Eye (tissue), 1 donor: ENCODE measurements at regions not wholly inside any gene's neighbourhood (a gene's known extent, or its start where the extent isn't known, plus 50 kb on each side); places are given as distances from the start of the nearest gene placed in this dataset.

Experiments used
- DNase-seq: peaks from one replicate; pipeline ENCODE4 v3.0.0-alpha.2; 2015

DNA sequence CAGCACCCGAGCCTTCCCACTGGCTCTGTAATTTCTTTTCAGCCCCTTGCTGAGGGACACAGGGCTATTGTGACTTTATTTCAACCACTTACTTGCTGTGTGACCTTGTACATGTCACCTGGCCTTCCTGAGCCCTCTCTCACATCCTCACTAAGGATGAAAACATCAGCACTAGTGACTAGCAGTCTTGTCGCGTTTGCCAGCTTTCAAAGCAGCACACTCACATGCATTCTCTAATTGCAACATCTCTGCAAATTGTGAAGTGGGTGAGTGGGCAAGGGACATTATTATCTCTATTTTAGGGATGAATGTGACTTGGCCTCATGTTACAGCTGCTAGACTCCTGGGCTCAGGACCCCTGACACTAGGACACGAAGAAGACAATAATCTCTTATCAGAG lies 144.5 kb downstream of the SEC61B start:
- DNase-seq: no peak

DNA sequence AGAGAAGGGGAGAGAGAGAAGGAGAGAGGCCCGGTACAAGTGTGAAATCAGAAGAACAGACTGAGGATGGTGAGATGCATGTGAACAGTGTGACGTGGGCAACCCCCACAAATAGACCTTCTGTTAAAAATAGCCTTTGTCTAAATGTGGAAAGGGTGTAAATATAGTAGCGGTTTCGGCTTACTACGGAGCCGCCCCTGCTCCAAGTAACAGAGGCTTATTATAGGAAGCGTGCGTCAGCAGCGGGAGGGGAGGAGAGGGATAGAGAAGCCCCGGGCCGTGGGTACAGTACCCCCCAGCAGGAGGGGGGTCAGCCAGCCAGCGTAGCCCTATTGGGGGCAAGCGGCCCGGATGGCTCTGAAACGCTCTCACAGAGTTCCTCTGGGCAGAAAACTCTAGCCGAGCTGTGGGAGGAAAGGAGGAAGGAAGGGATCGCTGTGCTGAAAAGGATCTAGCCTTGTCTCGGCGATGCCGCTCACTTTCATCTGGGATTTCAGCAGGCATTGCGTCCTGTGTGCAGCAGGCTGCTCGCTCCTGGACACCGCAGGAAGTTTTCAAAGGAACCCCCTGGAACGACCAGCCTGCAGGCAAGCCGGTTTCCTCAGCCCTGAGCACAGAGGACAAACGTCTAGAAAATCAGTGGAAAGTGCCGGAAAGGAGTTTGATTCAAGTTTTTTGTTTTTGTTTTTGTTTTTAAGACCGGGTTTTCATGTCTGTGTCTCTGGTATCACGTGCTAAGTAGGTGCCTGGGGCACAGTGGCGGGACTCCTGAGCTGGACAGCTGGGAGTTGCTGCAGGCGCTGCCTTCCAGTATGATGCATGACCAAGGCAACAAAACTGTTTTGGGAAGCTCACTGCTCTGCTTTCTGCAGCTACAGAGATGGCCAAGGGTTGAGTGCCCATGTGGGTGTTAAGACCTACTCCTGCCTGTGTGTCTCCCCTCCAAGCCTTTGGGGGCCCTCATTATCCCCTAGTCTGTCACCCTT lies 146.6 kb downstream of the SEC61B start:
- peak; percentile 74 for DNase-seq

DNA sequence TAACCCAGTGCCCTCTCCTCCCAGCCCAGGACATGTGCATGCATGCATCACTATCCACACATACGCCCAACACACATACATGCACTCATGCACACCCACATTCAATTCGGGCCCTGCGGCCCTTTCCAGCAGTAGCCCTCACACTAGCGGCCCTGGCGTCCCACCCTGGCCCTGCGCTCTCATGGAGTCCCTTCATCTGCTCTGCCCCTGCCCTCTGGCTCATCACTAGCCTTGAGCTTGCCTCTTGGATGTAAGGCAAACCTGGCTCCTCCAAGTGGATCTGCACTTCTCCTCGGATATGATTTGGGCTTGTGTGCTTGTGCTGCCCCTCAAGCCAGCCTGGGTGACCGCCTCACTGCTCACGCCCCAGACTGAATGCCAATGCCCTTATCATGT lies 147.2 kb downstream of the SEC61B start:
- no peak for DNase-seq

DNA sequence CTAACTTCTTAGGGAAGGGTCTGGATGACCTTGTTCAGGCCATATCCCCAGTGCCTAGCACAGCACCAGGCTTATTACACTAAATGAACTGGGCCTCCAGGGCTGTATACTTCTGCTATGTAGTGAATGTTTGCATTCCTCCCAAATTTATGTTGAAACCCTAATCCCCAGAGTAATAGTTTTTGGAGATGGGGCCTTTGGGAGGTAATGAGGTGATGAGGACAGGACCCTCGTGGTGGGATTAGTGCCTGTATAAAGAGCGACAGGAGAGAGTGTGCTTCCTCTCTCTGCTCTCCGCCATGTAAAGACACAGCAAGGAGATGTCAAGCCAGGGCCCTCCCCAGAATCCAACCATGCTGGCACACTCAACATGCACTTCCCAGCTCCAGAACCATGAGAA lies 148.3 kb downstream of the SEC61B start:
- no peak for DNase-seq

DNA sequence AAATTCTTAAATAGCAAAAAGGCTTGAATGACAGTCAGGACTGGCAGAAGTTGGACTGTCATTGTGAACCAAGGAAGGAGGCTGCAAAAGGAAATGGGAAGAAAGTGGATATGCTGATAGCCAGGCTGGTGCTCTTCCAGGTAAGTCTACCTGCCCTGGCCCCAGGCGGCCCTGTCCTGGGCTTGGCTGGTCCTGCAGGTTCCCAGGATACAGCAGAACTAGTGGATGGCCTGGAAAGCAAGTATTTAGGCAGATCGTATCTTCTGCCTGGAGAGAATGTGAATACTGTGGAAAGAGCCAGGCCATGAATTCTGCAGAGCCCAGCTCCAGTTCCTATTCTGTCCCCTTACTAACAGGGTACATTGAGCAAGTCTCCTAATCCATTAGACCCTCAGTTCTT lies 149.3 kb downstream of the SEC61B start:
- DNase-seq: no peak

DNA sequence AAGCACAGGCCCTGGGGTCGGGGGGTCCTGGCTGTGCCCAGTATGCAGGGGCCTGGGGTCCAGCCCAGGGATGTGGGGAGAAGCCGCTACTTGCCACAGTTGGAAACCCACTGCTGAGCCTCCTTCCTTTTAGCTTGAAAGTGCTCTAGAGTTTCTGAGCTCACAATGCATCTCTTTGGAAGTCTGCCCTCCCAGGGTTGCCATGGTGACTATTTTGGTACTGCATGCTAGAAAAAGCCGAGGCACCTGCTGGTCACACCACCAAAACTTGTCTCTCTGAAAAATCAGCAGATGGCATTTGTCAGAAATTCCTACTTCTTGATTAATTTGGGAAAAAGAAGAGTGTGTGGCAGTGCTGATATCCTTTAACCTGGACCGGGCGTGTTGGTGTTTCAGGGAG lies 151.8 kb downstream of the SEC61B start:
- DNase-seq: no peak

DNA sequence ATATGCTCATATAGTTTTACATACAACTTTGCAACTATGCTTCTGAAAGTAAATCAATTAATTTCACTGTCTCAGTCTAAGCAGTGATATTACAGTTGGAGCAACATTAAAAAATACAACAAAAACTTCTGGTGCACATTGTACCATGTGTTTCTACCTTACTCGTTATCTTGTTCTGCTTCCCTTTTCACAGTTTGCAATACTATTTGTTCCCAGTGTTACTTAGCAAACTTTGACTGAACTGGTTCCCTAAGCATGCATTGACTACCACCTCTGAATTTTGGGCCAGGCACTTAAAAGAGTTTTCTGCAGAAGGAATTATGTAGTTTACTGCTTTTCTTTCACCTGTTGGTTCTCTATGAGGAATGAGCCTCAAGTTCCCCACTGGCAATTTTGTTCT lies 152.7 kb downstream of the SEC61B start:
- no peak for DNase-seq

DNA sequence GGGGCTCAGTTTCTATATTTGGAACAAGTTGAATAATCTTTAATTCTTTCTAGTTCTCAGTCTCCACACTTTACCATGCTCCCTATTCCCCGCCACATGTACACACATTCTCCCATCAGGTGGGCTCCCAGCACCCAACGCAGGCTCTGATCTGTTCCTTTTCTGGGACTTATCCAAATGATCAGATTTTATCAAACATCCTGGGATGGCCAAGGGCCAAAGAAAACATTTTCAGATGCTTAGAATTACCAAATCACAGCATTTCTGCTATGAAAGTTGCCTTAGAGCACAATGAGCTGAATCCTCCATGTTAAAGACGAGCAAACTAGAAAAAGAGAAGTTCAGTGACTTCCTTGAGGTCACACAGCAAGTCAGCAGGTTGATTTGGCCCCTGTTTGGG lies 153.4 kb downstream of the SEC61B start:
- DNase-seq: no peak

DNA sequence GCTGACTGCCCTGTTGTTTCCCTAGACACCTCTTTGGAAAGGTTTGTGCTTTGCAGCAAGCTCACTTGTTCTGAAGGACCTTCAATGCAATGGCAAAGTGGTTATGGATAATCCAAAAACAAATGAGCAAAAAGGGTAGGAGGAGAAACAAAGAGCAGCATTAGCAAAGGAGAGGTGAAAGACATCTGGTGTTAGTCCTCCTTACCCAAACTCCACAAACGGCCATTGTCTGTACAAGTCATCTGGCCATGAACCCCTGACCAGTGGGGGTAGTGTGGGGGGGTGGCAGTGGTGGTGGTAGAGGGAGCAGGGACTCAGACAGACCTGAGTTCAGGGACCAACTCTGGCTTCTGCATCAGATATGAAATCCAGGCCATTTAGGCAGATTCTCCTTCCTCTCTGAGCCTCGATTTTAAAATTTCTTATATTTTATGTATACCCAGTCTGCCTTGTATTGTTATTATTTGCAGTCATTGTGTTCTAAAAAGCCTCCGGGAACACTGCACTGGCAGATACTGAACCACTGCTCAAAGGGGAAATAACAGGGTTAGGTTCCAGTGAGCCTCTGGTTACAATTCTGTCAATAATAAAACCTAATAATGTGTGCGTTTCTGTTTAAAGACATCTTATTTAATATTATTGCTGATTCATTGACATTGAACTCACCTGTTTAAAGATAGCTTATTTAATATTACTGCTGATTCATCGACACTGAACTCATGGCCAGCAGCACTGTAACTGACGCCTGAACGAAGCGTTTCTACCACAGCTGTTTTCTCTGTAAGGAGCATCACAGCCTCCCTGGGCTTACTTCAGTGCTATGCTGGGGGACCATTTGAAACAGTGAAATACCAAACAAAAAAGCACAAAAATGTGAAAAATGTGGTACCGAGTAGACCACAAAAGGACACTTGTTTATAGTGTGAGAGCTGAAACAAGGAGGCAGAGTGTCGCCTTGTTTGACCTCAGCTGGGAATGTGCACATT lies 156.0 kb downstream of the SEC61B start:
- peak; percentile 19 for DNase-seq

DNA sequence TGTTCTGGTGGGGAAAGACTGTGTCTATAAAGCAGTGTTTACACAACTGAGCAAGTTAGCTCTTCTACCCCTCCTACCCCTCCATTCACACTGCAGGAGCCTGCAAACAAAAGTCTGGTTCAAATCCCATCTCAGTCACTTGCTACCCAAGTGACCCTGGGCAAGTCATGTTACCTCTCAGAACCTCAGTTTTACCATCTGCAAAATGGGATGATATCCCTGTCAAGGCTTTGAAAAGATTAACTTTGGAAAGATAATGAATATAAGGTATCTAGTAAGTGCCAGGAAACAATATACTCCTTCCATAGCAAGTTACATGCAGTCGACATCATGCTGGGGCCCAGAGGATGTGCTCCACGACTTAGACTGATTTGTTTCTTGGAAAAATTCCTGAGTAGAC lies 161.5 kb downstream of the SEC61B start:
- no peak for DNase-seq

DNA sequence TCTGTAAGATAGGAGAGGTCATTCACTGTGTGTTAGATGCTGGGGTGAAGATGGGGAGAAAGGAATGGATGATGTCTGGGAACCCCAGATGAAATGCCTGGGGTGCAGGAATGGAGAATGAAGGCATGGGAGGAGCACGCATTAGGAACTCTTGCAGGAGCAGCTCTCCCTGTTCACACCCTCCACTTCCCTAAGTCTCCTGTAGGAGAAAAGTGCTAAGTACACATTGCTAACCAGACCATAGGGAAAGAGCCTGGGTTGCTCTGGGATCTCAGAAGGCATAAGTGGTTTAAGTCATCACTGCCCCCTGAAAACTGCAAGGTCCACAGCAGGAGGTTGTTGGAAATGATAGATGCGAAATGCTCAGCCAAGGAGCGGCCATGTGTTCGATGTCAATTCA lies 163.1 kb downstream of the SEC61B start:
- DNase-seq: peak; percentile 45

DNA sequence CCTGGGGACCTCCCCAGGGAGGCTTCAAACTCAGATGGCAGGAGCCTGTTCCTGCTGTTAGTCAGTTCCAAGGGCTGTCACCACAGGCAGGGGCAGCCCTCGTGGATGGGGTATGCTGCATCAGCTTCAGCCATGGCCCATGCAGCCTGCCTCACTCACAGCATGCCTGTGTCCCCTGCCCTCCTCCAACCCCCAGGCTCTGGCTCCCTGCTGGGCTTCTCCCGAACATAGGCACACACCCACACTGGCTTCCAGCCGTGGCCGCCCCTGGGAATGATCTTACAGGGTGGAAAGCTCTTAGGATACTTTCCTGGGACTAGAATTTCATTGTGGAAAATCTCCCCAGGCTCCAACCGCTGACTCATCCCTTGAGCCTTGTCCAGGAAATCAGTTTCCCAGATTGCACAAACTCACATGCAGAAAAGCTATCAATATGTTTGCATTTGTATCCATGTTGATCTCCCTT lies 163.8 kb downstream of the SEC61B start:
- no peak for DNase-seq

DNA sequence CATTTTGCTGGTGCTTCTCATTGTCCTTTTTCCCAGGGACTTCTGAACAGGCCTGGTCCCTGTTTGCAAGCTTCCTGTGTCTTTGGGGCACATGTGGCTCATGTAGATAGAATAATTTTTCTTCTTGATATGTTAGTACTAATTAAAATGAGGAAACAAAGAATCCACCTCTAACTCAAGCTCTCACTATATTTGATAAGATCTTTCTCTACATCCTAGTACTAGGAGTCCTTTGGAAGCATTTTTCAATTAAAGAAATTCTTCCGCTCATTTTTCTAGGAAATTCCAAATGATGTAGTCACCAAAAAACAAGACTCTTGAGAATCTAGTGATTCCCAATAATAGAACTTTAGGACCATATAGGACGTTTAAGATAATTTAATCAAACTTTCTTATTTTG lies 165.3 kb downstream of the SEC61B start:
- no peak for DNase-seq

DNA sequence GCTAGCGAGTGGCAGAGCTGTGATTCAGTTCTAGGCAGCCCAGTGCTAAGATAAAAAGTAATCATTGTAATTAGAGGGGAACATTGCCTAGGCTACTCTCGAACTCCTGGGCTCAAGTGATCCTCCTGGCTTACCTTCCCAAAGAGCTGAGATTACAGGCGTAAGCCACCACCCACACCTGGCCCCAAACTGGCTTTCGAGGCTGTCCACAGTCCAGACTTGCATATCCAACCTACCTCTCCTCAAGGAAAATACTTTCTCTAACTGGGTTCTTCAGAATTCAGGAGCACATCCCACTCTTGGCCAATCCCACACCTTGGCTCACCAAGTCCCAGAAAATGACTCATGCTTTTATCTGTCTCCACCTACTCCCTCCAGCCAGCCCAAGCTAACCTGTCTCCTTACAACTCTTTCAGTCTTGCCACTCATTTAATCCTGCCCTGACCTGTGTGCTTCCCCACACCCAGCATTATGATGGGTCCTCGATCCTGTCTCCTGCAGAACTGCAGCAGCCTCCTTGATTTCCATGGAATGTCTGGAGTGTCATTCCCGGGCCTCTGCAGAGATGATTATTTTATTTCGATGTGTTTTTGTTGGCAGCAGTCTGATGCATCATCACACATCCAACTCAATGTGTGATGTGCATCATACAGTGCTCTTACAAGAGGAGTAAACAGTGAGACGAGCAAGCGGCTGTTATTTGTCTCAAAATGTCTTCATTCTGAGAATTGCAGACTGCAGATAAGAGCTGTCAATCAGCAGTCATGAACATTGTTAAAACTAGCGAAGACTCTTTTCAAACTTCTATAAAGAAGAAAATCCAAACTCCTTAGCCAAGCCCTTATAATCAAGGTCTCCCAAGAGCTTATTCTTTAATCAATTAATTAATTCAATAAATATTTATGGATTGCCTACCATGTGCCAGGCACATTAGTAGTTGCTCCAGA lies 167.3 kb downstream of the SEC61B start:
- no peak for DNase-seq

DNA sequence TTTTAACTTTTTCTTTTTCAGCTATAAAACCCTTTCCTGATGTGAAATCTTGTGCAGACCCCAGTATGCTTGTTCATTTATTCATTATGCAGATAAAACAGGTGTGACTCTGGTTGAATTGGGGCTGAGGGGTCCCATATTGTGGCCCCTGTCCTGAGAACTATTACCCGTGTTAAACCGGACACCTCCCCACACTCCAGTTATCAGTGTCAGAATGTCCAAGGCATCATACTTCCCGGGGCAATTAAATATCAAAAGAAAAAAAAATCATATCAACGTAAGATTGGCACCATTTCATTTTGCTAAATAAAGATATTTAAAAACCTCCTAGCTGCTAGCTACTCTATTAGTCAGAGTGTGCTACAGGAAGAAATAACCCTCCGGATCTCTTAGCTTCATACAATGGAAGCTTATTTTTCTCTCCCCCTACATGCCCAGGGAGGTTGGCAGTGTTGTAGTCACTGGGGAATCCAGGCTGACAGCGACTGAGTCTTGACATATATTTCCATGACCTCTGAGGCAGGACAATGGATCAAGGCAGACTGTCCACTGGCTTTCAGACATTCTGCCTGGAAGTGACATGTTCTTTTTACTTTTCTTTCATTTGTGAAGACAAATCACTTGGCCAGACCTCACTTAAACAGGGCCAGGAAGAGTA lies 170.0 kb downstream of the SEC61B start:
- DNase-seq: no peak

DNA sequence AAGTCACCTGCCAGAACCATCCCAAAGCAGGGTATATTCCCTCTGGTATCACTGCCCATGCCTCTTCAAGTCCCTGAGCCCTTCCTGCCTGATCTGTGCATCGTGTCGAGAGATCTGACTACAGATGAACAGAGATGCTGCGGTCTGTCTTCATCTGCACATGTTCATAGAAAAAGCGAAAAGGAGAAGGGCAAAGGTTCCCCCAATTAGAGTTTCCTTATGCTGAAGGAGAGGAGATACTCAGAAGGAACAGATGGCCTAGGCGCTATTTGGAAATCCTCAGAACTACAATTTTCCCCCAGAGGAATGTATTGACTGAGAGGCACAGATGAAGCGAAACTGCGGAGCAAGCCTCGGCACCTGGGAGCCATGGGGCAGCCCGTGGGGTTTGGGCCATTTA lies 170.9 kb downstream of the SEC61B start:
- DNase-seq: no peak

DNA sequence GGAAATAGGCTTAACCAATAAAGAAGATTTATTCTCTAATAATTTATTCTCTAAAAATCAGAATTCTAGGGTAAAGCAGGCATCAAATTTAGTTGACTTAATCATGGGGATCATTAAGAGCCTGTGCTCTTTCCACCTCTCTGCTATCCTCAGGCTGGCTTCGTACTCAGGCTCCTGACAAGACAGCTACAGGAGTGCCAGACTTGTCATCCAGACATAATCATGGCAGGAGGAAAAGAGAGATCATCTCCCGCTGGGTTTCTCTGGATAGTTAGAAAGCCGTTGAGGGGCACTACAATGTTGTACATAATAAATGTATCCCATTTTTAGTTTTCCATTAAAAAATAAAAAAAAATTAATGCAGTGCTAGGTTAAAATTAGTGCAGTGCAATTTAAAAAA lies 171.9 kb downstream of the SEC61B start:
- DNase-seq: no peak

DNA sequence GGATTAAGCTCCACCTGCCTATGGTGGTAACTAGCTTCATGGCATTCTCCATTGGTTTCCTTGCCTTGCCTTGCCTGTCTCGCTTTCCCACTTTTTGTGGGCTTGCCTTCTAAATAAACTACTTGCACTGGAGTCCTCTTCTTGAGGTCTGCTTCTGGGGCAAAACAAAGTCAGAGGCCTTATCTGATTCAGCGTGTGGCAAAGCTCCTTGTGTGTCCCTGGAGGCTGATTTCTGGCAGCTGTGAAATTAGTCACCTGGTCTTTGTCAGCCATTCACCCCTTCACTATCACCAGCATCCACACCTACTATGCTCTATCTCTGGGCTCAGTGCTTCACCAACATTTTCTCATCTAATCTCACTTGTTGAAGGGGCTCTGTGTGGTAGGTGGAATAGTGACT lies 176.2 kb downstream of the SEC61B start:
- DNase-seq: no peak

DNA sequence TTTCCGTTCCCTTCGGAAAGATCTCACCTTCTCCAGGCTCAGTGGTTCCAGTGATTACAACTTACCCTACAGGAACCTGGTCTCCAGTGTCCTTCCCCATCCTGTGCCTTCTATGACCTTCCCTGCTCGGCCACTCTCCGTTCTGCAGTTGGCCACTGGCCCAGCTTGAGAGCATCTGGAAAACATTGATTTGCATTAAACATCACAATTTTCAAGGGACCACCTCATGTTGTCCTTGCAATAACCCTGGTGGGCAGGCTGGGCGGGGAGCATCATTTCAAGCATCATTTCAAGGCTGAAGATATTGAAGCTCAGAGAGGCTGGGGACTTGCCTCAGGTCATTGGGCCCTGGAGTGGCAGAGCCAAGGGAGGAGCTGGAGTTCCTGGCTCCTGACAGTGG lies 177.4 kb downstream of the SEC61B start:
- no peak for DNase-seq

DNA sequence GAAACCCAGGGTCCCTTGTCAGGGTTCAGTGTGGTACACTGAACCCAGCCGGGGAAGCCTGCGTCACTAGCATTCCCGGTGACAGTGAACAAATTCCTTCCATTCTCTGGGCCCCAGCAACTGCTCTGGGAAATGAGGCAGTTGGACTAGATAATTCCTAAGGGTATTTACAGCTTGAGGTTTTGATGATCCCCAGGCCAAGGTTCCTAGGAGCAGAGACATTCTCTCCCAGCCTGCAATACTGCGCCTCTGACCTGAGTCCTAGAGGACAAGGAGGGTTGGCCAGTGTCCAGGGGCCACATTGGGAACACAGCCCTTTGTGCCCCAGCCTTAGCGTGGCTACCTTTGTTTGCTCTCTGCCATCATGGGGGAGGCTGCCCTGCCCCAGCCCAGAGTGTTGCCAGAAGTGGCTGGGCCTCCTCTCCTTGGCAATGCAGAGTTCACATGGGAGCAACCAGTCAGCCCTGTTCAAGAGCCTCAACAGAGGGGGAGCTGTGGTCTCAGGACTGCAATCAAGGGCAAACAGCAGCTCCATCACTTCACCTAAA lies 178.2 kb downstream of the SEC61B start:
- DNase-seq: peak; percentile 25
